HG03558 (cell line): ENCODE measurements at regions not wholly inside any gene's neighbourhood (a gene's known extent, or its start where the extent isn't known, plus 50 kb on each side); places are given as distances from the start of the nearest gene placed in this dataset.
"Not testable (repeated sequence)": the region's sequence is repeated elsewhere in the genome, so short reads cannot be mapped to it uniquely, and the experiment has no call there.

ENCODE experiments used
- ATAC-seq: cut with Tn5 transposase; IDR thresholded peaks from one replicate; pipeline ENCODE4 v1.9.1; 2021; ENCODE audit warnings: moderate number of reproducible peaks; ENCODE audit not compliant: unreplicated experiment; ENCODE audit errors: extremely low read depth

GRCh38 chr2:39879001-39879400 is 99.9 kb upstream of the THUMPD2 start:
- not testable (repeated sequence) for ATAC-seq

DNA sequence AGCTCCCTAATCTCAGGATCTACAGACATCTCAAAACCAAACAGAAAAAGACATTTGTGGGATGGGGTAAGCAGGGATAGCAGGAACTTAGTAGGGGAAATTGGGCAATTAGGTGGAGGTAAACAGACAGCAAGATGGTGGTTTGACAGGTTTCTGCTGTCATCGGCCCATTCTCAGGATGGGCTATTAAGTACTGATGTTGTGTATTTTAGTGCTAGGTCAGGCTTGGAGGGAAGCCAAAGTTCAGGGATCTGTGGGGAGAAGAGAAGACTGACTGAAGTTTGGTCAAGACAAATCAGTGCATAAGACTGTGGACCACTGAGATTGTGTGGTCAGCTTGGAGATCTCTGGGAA is 96.8 kb upstream of the THUMPD2 start:
- no peak for ATAC-seq

DNA sequence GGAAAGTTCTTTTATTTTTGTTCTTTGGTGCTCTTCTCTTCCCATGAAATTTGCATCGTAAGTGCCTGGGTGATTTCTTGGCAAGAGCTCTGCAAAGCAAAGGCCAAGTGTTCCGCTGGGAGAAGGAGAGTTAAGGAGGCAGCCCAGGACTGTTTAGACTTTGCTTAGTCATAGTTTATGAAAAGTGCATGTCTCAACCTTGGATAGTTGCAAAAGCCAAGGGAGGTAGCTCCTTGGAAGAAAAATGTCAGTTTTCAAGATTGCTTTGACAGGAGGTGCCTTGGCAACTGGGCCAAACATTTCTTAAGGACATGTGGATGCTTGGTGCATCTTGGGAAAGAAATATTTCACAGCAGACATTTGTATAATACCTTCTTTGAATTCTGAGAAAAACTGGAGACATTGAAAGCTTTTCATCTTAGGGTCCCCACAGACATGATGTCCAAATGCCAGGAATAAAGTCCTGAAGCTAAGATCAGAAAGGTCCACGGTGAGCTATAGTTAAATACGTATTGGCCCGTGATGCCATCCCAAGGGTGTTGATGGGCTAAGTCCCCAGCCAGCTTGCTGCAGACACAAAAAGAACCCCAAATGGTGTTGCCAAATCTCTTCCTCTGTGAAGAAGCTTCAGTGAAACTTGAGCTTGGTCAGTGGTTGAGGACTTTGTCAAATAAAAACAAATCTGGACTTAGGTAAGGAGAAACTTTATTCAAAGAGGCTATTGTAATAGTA is 96.3 kb upstream of the THUMPD2 start:
- no peak for ATAC-seq

DNA sequence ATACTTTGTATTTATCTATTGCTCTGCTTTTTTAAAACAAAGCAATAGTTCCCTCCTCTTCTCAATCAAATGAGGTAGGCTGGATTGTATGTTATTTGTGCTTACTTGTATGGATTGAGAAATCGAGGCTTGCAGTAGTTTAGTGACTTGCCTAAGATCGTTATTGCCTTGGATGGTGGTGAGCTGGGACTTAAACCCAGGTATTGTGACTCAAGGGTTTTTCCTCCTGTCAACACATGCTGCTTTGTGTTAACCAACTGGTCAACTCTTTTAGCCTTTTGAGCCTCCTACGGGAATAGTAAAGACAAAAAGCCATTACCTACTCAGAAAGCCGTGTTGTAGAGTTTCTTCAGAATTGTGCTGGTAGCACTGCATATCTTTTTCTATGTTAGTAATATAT is 95.2 kb upstream of the THUMPD2 start:
- ATAC-seq, result no peak

GRCh38 chr2:39873586-39873985 is 94.5 kb upstream of the THUMPD2 start:
- ATAC-seq, result no peak

- ATAC-seq, result no peak
These were observed 93.7 kb upstream of the THUMPD2 start for GRCh38 chr2:39872748-39873147.

DNA sequence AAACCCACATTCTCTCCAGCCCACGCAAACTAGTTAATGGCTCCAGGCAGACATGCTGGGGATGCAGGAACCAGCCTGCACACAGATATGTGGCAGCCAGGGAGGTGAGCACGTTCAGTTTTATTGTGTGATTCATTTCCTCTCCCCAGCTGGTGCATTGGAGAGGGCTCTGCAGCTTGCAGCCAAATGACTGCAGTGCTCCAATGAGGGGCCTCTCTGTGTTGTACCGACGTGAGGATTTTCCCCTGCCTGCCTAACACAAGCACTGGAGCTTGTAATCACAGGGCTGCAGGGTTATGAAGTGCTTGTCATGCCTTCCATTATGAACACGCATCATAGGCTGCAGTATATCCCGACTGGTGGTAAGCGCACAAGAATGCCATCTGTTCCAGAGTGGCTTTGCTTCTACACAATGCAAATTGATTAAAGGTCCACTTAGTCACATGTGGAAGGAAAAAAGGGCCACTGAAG is 92.3 kb upstream of the THUMPD2 start:
- ATAC-seq, result no peak

GRCh38 chr2:39870871-39871270 is 91.8 kb upstream of the THUMPD2 start:
- no peak for ATAC-seq

GRCh38 chr2:39867268-39867667 is 88.2 kb upstream of the THUMPD2 start:
- no peak for ATAC-seq

- ATAC-seq, result no peak
These were observed 86.7 kb upstream of the THUMPD2 start for GRCh38 chr2:39865751-39866150.

GRCh38 chr2:39863672-39864071 is 84.6 kb upstream of the THUMPD2 start:
- ATAC-seq, result not testable (repeated sequence)

DNA sequence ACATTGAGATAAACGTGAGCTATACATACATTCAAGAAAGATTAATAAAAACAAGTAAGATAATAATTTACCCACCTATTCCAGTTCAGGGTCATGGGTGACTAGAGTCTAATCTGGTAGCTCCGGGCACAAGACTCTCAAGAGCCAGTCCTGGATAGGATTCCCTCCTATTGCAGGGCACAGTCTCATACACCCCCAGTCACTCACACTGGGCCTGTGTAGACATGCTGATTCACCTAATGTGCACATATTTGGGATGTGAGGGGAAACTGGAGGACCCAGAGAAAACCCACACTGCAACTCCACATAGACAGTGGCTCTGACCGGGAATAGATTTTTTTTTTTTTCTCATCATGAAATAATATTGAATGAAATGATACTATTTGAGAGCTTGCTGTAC is 81.5 kb upstream of the THUMPD2 start:
- ATAC-seq, result no peak

- ATAC-seq, result no peak
These were observed 79.6 kb upstream of the THUMPD2 start for GRCh38 chr2:39858677-39859076.

GRCh38 chr2:39855856-39856255 is 76.8 kb upstream of the THUMPD2 start:
- no peak for ATAC-seq

DNA sequence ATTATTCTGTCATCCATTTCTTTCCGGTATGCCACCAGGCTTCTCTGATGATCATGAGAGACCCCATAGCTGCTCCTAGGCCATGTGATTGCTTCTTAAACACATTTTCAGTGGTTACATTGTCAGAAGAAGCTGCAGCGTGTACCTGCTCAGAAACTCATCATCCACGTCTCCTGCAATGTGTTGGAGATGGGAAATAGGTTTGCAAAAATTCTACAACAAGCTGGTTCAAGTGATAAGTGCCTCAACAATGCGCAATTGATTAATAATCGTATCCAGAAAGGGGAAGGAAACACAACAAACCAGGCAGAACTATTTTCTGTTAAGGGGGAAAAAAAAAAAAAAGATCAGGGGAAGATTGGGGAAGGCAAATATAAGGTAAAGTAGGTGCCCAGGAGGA is 75.7 kb upstream of the THUMPD2 start:
- no peak for ATAC-seq

DNA sequence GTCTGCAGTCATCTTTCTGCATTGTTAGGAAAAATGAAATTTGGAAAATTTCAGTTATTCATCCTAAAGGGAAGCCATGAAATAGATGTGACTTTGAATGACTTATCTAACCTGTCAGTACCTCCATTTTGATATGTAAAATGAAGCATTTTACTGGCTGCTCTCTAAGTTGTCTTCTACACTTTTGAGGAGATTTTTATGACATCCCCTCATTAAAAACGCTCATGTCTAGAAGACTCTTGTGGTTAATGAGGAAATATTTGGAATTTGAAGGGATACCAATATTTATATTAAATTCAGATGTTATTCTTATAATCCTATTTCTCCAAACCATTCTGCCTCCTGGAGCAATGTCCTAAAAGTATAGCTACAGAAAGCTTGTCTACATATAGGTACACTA is 73.8 kb upstream of the THUMPD2 start:
- no peak for ATAC-seq

DNA sequence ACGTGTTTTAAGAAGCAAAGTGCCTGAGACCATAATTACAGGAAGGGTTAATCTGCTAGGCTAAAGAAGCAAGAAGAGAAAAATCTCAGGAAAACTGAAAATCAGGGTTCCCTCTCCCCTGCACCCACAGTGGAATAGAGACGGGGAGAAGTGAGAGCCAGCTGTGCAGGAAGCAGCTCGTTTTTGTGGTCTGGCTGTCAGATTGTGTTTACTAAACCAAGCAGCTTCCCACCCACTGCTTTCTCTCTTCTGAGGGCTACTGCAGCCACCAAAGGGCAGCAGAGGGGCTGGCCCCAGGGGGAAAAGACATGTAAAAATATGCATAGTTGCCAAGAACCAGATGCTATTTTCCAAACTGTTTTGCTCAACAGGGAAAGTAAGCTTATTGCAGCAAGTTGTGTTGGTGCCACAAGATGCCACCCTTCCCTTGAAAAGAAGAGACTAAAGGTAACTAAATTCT is 72.6 kb upstream of the THUMPD2 start:
- no peak for ATAC-seq

DNA sequence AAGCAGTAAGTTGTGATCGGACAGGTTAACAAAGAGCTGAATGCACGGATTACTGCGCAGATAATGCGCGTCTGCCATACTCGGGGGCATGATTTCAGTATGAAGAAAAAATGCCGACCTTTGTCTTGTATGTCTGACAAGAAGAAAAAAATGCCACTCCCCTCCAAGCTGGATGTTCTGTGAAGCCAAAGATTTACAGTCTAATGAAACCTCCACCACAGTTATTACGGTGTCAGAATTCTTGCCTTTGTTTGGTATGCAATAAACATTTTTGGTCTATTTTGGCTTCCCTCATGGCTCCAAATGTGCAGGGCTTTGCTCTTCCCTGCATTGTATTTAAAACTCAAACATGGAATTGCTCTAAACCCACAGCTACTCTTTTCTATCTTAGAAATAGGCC is 72.2 kb upstream of the THUMPD2 start:
- ATAC-seq, result no peak

- no peak for ATAC-seq
These were observed 71.0 kb upstream of the THUMPD2 start for GRCh38 chr2:39849982-39850526.

GRCh38 chr2:39849064-39849463 is 70.0 kb upstream of the THUMPD2 start:
- no peak for ATAC-seq

DNA sequence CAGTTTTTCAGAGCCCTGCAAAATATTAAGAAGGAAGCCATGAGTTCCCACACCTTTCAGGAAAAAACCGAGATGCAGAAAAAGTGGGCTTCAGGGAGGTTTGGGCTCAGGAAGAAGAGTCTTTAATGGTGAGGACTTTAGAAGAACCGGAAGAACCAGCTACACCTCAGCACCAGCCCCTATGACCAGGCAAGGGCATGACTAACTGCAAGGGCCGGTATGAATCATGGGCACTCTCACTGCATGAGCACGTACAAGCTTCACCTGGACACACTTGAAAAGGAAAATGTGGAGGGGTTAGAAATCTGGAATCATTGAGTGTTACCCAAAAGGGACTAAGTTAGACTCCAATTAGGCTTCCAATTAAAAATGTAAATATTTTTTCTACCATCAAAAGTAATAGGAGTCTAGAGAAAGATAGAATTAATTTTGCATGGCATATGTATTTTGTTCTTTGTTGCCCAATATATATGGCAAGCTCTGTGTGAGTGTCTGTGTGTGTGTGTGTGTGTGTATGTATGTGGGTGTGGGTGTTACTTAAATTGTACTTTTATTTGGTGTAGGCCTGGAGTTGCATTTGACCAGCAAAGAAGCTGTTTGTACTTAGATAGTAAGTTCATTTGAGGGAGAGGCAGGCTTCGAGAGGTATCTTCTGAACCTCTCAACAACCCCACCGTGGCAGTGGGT is 66.5 kb upstream of the THUMPD2 start:
- no peak for ATAC-seq
